HUES6 (cell line): ENCODE measurements at regions not wholly inside any gene's neighbourhood (a gene's known extent, or its start where the extent isn't known, plus 50 kb on each side); places are given as distances from the start of the nearest gene placed in this dataset.

Experiments used
- H3K27ac ChIP-seq: 2 replicates; pipeline ENCODE4 v1.7.0; 2013; ENCODE audit warnings: low read depth, mild to moderate bottlenecking, low read length, inconsistent platforms
- H3K27me3 ChIP-seq: 2 replicates; pipeline ENCODE4 v1.6.1; 2013; ENCODE audit warnings: low read length; ENCODE audit not compliant: control insufficient read depth, insufficient read depth
- H3K36me3 ChIP-seq: 2 replicates; pipeline ENCODE4 v1.6.1; 2013; ENCODE audit warnings: low read length; ENCODE audit not compliant: control insufficient read depth, insufficient read depth
- H3K4me1 ChIP-seq: 2 replicates; pipeline ENCODE4 v1.6.1; 2013; ENCODE audit warnings: low read length; ENCODE audit not compliant: control insufficient read depth, insufficient read depth
- H3K4me3 ChIP-seq: 2 replicates; pipeline ENCODE4 v1.5.1; 2013; ENCODE audit warnings: low read depth, low read length
- H3K9ac ChIP-seq: one replicate; pipeline ENCODE4 v1.6.1; 2013; ENCODE audit warnings: mild to moderate bottlenecking, low read length
- H3K9me3 ChIP-seq: 2 replicates; pipeline ENCODE4 v1.6.1; 2013; ENCODE audit warnings: low read depth, low read length; ENCODE audit not compliant: control insufficient read depth, insufficient read depth

DNA sequence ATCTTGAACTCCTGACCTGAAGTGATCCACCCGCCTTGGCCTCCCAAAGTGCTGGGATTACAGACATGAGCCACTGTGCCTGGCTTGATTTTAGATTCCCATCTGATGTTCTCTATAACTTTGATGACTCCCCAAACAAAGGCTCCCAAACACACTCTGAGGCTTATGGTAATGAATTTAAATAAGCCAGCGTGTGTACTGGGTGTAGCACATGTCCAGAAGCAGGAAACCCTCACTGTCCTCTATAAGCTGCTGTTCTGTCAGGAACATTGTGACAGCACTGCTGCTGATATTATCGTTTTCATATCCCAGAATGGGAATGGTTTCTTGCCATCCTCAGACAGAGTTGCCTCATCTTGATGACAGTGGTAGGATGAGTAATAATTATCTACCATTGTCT lies 54.1 kb upstream of the SALL4 start:
- H3K27me3 ChIP-seq, result no peaks in the 10 kb centered on the region
- no peak overlapping the region for H3K9ac ChIP-seq
- H3K9me3 ChIP-seq, result no peaks in the 10 kb centered on the region
- no peak overlapping the region for H3K4me3 ChIP-seq
- H3K4me1 ChIP-seq, result no peaks in the 10 kb centered on the region; the same call in 1 of the 2 replicates
- no peak overlapping the region for H3K27ac ChIP-seq
- no peaks in the 10 kb centered on the region for H3K36me3 ChIP-seq

DNA sequence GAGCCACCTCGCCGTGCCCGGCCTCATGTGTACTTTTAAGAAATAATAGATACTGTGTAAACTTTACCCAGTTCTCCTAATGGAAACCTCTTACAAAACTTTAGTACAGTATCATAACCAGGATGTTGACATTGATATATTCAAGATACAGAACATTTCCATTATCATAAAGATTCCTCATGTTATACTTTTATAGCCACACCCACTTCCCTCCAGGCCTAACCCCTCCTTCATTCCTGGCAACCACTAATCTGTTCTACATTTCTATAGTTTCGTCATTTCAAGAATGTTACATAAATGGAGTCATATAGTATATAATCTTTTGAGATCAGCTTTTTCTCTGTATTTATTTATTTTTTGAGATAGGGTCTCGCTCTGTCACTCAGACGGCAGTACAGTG lies 52.6 kb upstream of the SALL4 start:
- Histone ChIP-seq H3K27me3 (no peaks in the 10 kb centered on the region), H3K4me3 (no peak overlapping the region), H3K36me3 (no peaks in the 10 kb centered on the region), H3K9ac (no peak overlapping the region), H3K4me1 (no peaks in the 10 kb centered on the region; the same call in 1 of the 2 replicates), H3K9me3 (no peaks in the 10 kb centered on the region), H3K27ac (no peak overlapping the region)
